Spinal cord (tissue), 9 donors: ENCODE measurements at regions not wholly inside any gene's neighbourhood (a gene's known extent, or its start where the extent isn't known, plus 50 kb on each side); places are given as distances from the start of the nearest gene placed in this dataset.
"Not testable (repeated sequence)": the region's sequence is repeated elsewhere in the genome, so short reads cannot be mapped to it uniquely, and the experiment has no call there.

ENCODE experiments used
- DNase-seq, 6 donors: peaks; one replicate each; pipeline versions ENCODE4 v3.0.0 to v3.0.0-alpha.2; 2013 to 2015; ENCODE audit warnings: low spot score in 6 of 6, low read depth in 4 of 6
- H3K27ac ChIP-seq: one replicate; pipeline ENCODE4 v1.5.1; 2013; ENCODE audit warnings: low read depth, low read length, control low read depth
- H3K27me3 ChIP-seq: one replicate; pipeline ENCODE4 v1.6.1; 2013; ENCODE audit warnings: low read length; ENCODE audit not compliant: control insufficient read depth, insufficient read depth
- H3K36me3 ChIP-seq: one replicate; pipeline ENCODE4 v1.6.1; 2013; ENCODE audit warnings: low read length; ENCODE audit not compliant: control insufficient read depth, insufficient read depth
- H3K4me1 ChIP-seq: one replicate; pipeline ENCODE4 v1.6.1; 2013; ENCODE audit warnings: low read length; ENCODE audit not compliant: control insufficient read depth, insufficient read depth
- H3K4me3 ChIP-seq: one replicate; pipeline ENCODE4 v1.5.1; 2013; ENCODE audit warnings: low read depth, low read length, control low read depth
- H3K9me3 ChIP-seq: one replicate; pipeline ENCODE4 v1.6.1; 2013; ENCODE audit warnings: low read length; ENCODE audit not compliant: control insufficient read depth, insufficient read depth
- WGBS: methylation state at CpG from one replicate; pipeline ENCODE4 v1.1.5; 2013; ENCODE audit warnings: missing lambda C conversion rate; ENCODE audit not compliant: insufficient coverage; 5-methylcytosine and 5-hydroxymethylcytosine counted together
- donor health status: healthy.

- Histone ChIP-seq H3K27me3 (no peaks in the 10 kb centered on the region), H3K36me3 (no peaks in the 10 kb centered on the region), H3K4me3 (no peak overlapping the region), H3K4me1 (peaks cover 4% of the 10 kb centered on the region), H3K27ac (no peak overlapping the region), H3K9me3 (no peaks in the 10 kb centered on the region)
- no peak for DNase-seq
- WGBS = 90% methylated on average over 9 of the region's 15 CpGs
These were observed 258.1 kb downstream of the PCNX1 start for GRCh38 chr14:71165121-71166031.

- Histone ChIP-seq H3K4me3 (no peak overlapping the region), H3K4me1 (peaks cover 4% of the 10 kb centered on the region), H3K27ac (no peak overlapping the region), H3K27me3 (no peaks in the 10 kb centered on the region), H3K9me3 (no peaks in the 10 kb centered on the region), H3K36me3 (no peaks in the 10 kb centered on the region)
- 100% methylated on average over 1 of the region's 3 CpGs for WGBS
- DNase-seq = peak in 5 of 6 donors; percentile 17 to 90 (median 62)
These were observed 259.1 kb downstream of the PCNX1 start for GRCh38 chr14:71166180-71166837.

- not testable (repeated sequence) for H3K27me3 ChIP-seq, DNase-seq, H3K9me3 ChIP-seq, H3K4me1 ChIP-seq, H3K36me3 ChIP-seq, H3K27ac ChIP-seq, H3K4me3 ChIP-seq
- 97% methylated on average over 28 of the region's 48 CpGs for WGBS
These were observed 260.2 kb downstream of the PCNX1 start for GRCh38 chr14:71167325-71167950.

- H3K36me3 ChIP-seq, H3K27me3 ChIP-seq, H3K4me3 ChIP-seq, H3K9me3 ChIP-seq, H3K4me1 ChIP-seq, DNase-seq, H3K27ac ChIP-seq: not testable (repeated sequence)
- WGBS = 82% methylated on average over 8 of the region's 14 CpGs
These were observed 260.9 kb downstream of the PCNX1 start for GRCh38 chr14:71168161-71168560.

- Histone ChIP-seq H3K9me3 (no peaks in the 10 kb centered on the region), H3K27me3 (no peaks in the 10 kb centered on the region), H3K4me3 (no peak overlapping the region), H3K36me3 (no peaks in the 10 kb centered on the region), H3K4me1 (peaks cover 4% of the 10 kb centered on the region), H3K27ac (no peak overlapping the region)
- 91% methylated on average over 14 of the region's 17 CpGs for WGBS
- no peak for DNase-seq
These were observed 261.5 kb downstream of the PCNX1 start for GRCh38 chr14:71168564-71169427.

GRCh38 chr14:71169861-71170260 lies 262.6 kb downstream of the PCNX1 start:
- Histone ChIP-seq H3K9me3 (no peaks in the 10 kb centered on the region), H3K4me1 (peaks cover 4% of the 10 kb centered on the region), H3K27me3 (no peaks in the 10 kb centered on the region), H3K27ac (no peak overlapping the region), H3K4me3 (no peak overlapping the region), H3K36me3 (no peaks in the 10 kb centered on the region)
- WGBS = 63% methylated on average over 4 of the region's 5 CpGs
- DNase-seq = no peak

- Histone ChIP-seq H3K27me3 (no peaks in the 10 kb centered on the region), H3K4me3 (no peak overlapping the region)
These were observed 268.2 kb downstream of the PCNX1 start for GRCh38 chr14:71175491-71175890.

GRCh38 chr14:71179066-71179465 lies 271.8 kb downstream of the PCNX1 start:
- Histone ChIP-seq H3K27ac (no peak overlapping the region), H3K4me1 (peaks cover 8% of the 10 kb centered on the region), H3K27me3 (no peaks in the 10 kb centered on the region), H3K9me3 (no peaks in the 10 kb centered on the region), H3K36me3 (no peaks in the 10 kb centered on the region), H3K4me3 (no peak overlapping the region)
- no peak for DNase-seq
- WGBS = no CpG with 5 or more reads among the region's 5 CpGs

More at GRCh38 chr14:71175491-71175890, 268.2 kb downstream of the PCNX1 start:
- DNase-seq = no peak
- H3K4me1 ChIP-seq = peaks cover 1% of the 10 kb centered on the region
- 97% methylated on average over 2 of the region's 3 CpGs for WGBS
- no peaks in the 10 kb centered on the region for H3K36me3 ChIP-seq
- no peaks in the 10 kb centered on the region for H3K9me3 ChIP-seq
- no peak overlapping the region for H3K27ac ChIP-seq

GRCh38 chr14:71180397-71180796 lies 273.1 kb downstream of the PCNX1 start:
- no peaks in the 10 kb centered on the region for H3K27me3 ChIP-seq
- H3K4me1 ChIP-seq = peaks cover 9% of the 10 kb centered on the region
- 81% methylated on average over 5 of the region's 5 CpGs for WGBS
- DNase-seq = peak in 1 of 6 donors; percentile 14
- H3K36me3 ChIP-seq = no peaks in the 10 kb centered on the region
- no peaks in the 10 kb centered on the region for H3K9me3 ChIP-seq
- no peak overlapping the region for H3K4me3 ChIP-seq
- H3K27ac ChIP-seq = no peak overlapping the region
